CD4-positive, alpha-beta T cell treated with Interferon alpha-2 for 1 hour (primary cell): ENCODE measurements at regions not wholly inside any gene's neighbourhood (a gene's known extent, or its start where the extent isn't known, plus 50 kb on each side); places are given as distances from the start of the nearest gene placed in this dataset.
A peak's percentile ranks its signal among the peaks of the same experiment; 100 is the strongest.

Source experiments
- DNase-seq, 2 donors: peaks; one replicate each; pipeline ENCODE4 v3.0.0-alpha.2; 2020 to 2022

- DNase-seq = no peak
Measured at GRCh38 chr13:33891196-33891742, 73.3 kb downstream of the RFC3 start.

DNA sequence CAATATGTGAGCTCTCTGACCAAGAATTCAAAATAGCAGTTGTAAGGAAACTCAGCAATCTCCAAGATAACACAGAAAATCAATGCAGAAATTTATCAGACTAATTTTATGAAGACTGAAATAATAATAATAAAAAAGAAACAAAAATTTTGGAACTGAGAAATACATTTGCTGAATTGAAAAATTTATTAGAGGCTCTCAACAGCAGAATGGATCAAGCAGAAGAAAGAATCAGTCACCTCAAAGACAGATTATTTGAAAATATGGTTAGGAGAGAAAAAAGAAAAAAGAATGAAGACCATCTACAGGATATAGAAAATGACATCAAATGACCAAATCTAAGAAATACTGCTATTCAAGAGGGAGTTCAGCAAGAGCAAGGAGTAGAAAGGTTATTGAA is 75.6 kb downstream of the RFC3 start:
- no peak for DNase-seq

DNA sequence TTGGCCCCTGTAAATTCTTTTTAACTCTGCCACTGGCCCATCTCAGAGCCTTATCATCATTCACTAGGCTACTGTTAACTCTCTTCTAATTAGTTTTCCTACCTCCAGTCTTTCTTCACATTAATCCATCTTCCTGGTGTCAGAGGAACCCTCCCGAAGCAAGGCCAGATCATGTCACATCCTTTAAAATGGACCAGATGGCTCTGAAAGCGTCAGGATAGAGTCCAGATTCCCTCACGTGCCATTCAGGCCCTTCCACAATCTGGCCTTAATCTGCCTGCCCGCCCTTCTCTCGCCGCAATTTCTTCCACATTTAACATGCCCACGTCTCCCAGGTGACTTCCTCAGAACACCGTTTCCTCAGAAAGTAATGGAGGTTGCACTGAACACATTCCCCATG is 86.5 kb downstream of the RFC3 start:
- no peak for DNase-seq

GRCh38 chr13:33908116-33908515 is 90.2 kb downstream of the RFC3 start:
- DNase-seq = no peak

DNA sequence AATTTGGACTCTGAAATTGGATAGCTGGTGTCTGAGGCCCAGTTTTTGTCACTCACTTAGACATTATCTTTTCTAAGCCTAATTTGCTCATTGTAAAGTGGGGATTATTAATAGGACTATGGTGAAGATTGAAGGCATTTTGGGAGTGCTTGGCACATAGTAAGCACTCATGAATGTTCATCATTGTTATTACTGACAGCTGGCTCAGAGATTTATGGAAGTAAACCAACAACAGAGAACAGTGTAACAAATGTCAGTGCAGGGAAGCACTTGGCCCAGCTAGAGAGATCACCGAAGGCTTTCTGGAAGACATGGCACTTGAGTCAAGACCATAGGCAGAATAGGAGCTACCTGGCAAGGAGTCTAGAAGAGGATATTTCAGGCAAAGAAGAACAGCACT is 92.3 kb downstream of the RFC3 start:
- no peak for DNase-seq

DNA sequence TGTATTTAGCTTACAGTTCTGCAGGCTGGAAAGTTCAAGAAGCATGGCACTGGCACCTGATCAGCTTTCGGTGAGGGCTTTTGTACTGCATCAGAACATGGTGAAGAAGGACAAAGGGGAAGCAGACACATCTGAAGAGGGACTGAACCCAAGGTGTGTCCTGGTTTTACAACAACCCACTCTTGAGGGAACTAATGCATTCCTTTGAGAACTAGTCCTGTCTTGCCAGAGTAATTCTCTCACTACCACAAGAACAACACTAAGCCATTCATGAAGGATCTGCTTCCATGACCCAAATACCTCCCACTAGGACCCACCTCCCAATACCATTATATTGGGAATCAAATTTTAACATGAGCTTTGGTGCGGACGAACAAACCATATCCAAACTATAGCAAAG is 93.6 kb downstream of the RFC3 start:
- no peak for DNase-seq

- DNase-seq = no peak
Measured at GRCh38 chr13:33913829-33914228, 95.9 kb downstream of the RFC3 start.

DNA sequence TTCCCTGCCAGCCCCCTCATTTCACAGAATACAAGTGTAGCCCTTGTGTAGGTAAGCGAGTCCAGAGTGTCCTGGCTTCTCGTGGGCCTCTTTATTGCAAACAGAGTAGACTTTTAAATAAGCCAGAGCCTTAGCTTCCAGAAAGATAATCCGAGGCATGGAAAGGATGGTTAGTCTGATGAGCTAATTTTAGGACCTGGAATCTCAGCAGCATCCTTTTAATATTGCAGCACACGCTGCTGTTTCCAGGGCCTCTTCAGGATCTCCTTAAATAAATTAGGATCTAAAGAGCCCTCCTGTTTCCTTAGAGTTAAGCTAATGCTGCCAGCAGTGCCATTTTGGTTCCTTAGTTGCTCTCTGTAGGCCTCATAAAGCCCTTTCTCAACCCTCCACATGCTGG is 99.2 kb downstream of the RFC3 start:
- no peak for DNase-seq

DNA sequence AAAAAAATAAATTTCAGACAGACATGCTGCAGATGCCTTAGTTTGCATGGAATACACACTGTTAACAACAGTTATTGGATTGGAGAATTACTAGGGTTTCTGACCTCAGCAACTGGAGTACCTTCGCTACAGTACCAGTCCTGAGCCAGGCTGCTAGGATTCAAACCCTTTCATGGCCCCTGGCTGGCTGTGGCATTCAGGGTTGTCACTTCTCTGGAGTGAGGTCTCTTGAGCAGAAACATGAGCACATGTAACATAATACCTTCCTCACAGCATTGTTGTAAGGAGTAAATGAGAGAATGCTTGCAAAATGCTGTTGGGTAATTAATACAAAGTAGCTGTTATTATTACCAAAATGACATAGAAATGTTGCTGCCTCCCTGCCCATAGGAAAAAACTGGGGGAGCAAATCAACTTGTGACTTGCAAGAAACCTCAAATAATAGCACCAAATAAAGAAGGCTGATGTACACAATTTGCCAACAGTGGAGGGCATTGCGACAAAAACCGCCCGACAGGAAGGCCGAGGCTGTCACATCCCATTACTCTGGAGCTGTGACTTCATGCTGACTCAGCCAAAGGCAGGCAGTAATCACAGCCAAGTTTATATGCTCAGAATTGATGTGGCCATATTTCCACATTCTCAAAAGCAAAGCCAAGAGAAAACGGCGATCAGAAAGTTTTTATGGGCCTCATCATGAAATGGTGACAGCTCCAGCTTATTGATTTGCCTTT is 100.4 kb downstream of the RFC3 start:
- peak in 1 of 2 donors; percentile 7 for DNase-seq

DNA sequence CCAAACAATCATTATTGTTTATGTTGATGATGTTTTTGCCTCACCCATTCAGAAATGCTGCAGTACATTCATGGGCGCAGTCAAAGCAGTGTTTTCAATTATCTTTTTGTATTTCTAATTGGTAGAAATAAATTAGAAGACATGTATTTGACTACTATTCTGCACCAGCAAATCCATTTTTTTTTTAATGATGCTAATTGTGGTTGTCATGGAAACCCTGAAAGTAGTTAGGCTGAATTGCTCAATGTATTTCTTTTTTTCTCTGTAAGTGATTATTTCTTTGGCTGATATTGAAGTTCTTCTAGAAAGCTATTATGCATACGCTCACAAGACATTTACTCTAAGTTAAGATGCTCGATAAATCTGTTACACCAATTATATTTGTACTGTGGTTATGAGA is 101.2 kb downstream of the RFC3 start:
- no peak for DNase-seq

GRCh38 chr13:33925563-33925962 is 107.6 kb downstream of the RFC3 start:
- DNase-seq = no peak

GRCh38 chr13:33927315-33927714 is 109.4 kb downstream of the RFC3 start:
- DNase-seq = no peak

DNA sequence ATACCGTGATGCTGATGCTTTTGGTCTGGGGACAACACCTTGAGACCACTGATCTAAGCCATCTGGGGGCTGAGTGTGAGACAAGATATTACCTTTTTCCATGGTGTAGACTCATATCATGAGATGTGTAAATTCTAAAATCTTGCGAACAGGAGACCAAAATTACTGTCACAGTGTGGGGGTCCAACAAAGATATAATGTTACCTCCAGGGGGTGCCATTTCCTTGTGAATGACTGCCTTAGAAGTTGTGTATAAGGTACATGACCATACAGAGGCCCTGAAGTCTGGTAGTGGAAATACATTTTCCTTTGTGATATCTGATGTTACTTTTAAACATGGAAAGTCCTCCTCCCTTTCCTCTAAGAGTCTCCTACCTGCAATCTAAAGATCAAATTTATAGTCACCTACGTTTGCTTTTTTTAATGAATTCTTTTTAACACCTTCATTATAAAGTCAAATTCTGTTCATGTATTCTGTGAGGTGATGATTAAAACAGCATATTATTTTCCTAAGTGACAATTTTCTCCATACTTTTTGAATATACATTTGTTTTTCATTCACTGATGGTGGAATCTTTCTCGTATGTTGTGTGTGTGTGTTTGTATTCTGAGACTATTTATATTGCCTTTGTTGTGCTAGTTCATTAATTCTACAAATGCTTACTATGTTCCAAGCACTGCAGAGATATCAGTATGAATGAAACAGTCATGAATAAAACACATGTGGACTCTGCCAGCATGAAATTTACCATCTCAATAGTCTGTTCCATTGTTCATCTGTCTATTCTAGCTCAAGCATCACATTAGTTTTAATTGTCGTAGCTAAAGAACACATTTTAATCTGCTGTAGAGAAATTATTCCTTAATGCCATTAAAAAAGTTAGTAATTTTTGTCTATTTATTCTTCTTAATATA is 113.7 kb downstream of the RFC3 start:
- DNase-seq = no peak

GRCh38 chr13:33932769-33933406 is 114.9 kb downstream of the RFC3 start:
- no peak for DNase-seq

DNA sequence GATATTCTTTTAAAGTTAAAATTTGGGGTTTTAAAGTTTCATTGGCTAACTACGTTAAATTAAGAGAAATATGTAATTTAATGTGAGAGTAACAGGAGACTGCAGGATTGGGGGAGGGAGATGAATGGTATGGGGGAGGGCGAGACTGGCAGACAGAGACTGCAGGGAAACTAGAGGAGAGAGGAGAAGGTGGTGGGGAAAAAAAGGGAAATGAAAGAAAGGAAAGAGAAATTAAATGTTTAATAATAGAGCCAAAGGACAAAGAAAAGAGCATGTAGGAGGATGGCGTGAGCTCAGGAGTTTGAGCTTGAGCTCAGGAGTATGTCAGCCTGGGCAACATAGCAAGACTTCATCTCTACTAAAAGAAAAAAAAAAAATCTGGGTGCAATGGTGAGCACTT is 115.9 kb downstream of the RFC3 start:
- DNase-seq = no peak

- no peak for DNase-seq
Measured at GRCh38 chr13:33934343-33934742, 116.4 kb downstream of the RFC3 start.

DNA sequence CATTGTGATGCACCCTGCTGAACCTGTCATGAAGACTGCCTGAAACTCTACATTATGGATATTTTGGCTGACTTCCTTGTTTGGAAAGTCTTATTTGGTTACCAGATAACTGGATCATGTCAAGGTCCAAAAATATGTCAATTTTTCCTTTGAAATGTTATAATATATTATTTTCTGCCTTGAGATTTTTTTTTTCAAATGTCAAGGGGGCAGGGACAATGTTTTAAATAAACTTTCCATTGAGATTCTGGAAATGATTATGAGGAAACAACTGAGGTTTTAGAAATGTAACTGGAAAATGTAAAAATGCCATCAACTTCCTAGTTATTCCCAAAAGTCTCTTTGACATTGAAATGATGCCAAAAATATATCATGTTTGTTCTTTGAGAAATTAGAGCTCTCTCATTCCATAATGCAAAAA is 117.0 kb downstream of the RFC3 start:
- no peak for DNase-seq

DNA sequence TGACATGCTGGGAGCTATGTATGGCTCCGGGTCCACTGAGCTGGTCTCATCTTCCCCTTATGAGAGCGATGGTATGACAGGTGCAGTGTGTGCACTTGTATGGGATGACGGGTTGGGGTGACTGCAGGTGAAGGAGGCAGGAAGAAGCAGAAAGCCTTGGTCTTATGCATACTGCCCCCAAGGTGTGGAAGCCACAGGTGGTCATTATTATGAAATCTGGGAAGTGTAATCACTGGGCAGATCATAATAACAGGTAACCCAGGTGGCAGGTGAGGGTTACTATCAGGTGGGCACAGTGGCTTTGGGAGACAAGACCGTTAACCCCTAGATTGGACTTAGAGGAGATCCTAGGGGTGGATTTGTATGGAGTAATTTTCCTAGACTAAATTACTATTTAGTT is 118.0 kb downstream of the RFC3 start:
- DNase-seq = no peak

DNA sequence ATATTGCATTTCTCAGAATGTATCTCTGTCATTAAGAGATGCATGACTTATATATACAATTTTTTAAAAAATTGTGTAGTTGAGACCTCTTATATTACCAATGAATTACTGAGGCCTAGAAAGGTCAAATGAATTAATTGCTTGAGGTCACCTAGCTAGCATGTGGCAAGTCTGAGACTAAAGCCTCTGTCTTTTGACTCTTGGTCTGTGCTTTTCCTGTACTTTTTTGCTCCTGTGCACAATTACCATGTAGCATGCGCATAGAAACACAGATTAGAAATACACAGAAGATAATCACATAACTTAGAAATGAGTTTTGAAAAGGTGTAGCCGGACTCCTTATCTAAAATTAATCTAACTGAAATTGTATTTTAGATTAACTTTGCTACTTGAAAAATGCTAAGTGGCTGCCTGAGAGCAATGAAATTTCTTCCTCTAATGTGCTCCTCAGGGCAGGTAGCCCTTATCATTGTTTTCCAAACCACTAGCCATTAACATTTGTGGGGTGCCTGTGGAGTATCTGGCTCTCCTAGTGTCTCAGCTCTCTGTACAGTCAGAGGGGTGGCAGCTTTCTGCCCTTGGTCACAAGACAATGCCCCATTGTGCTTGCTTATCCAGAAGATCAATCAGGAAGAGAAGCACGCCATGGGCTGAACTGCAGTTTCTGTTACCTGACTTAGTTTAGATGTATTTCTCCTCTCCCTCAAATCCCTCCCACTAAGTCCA is 119.6 kb downstream of the RFC3 start:
- DNase-seq = no peak

DNA sequence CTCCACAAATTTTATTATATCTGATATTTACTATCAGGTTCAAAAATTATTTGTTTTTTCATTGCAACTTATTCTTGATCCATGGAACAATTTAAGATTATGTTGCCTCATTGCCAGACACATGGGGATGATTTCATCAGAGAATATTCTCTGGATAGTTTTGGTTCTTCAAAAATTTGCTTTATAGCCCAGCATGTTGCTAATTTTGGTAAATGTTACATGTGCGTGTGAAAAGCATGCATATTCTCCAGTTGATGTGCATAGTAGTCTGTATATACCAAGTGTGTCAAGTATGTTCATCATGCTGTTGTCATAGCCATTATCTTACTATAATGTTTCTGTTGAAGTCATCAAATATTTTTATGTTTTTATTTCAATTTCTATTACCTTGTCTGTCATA is 122.3 kb downstream of the RFC3 start:
- no peak for DNase-seq

GRCh38 chr13:33940898-33941297 is 122.9 kb downstream of the RFC3 start:
- no peak for DNase-seq

DNA sequence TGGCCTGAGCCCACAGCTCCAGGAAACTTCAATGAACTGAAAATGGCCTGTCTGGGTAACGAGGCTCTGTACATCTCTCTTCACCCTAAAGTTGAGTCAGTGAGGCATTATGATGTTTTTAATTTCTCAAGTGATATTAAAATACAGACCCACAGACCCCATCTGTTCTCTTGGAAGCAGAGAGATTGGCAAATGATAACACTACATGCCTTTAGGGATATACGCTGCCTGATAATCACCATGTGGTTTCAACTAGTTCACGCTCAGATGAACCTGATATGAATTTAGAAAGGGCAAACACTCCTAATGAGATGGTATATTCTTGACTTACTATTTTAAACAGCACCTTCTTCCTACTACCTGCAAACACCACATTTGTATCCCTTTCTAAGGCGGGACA is 127.5 kb downstream of the RFC3 start:
- DNase-seq = no peak

GRCh38 chr13:33953203-33953602 is 135.3 kb downstream of the RFC3 start:
- DNase-seq = no peak
